Endodermal cell (in vitro differentiated cells): ENCODE measurements at regions not wholly inside any gene's neighbourhood (a gene's known extent, or its start where the extent isn't known, plus 50 kb on each side); places are given as distances from the start of the nearest gene placed in this dataset.
"Not testable (repeated sequence)": the region's sequence is repeated elsewhere in the genome, so short reads cannot be mapped to it uniquely, and the experiment has no call there.

Experiments used
- DNase-seq: peaks from one replicate; pipeline ENCODE4 v3.0.0-alpha.2; 2017
- H3K27ac ChIP-seq: 2 replicates; pipeline ENCODE4 v1.5.1; 2013; ENCODE audit warnings: mild to moderate bottlenecking, low read depth, low read length, moderate library complexity
- H3K27me3 ChIP-seq: 2 replicates; pipeline ENCODE4 v1.6.1; 2013; ENCODE audit warnings: mild to moderate bottlenecking, low read length, moderate library complexity; ENCODE audit not compliant: insufficient read depth, control insufficient read depth, poor library complexity, severe bottlenecking
- H3K36me3 ChIP-seq: 2 replicates; pipeline ENCODE4 v1.7.0; 2013; ENCODE audit warnings: mild to moderate bottlenecking, low read length, moderate library complexity; ENCODE audit not compliant: control insufficient read depth, insufficient read depth
- H3K4me1 ChIP-seq: one replicate; pipeline ENCODE4 v1.7.0; 2013; ENCODE audit warnings: low read length; ENCODE audit not compliant: control insufficient read depth, insufficient read depth
- H3K4me3 ChIP-seq: 2 replicates; pipeline ENCODE4 v1.5.1; 2013; ENCODE audit warnings: mild to moderate bottlenecking, low read length, moderate library complexity
- H3K9ac ChIP-seq: 2 replicates; pipeline ENCODE4 v1.6.1; 2013; ENCODE audit warnings: mild to moderate bottlenecking, low read length, moderate library complexity; ENCODE audit not compliant: poor library complexity, severe bottlenecking; ENCODE audit errors: extremely low read depth
- H3K9me3 ChIP-seq: 2 replicates; pipeline ENCODE4 v1.6.1; 2013; ENCODE audit warnings: mild to moderate bottlenecking, low read length, moderate library complexity; ENCODE audit not compliant: control insufficient read depth
- H3K27ac Mint-ChIP-seq: 2 replicates; pipeline ENCODE4 v1.8.0; 2020; ENCODE audit warnings: mixed read lengths
- H3K27me3 Mint-ChIP-seq: 2 replicates; pipeline ENCODE4 v1.8.0; 2021; ENCODE audit warnings: mild to moderate bottlenecking, mixed read lengths; ENCODE audit not compliant: insufficient read depth
- H3K36me3 Mint-ChIP-seq: 2 replicates; pipeline ENCODE4 v1.8.0; 2020; ENCODE audit warnings: low read depth, mixed read lengths
- H3K4me1 Mint-ChIP-seq: 2 replicates; pipeline ENCODE4 v1.8.0; 2020; ENCODE audit warnings: mixed read lengths
- H3K4me3 Mint-ChIP-seq: 2 replicates; pipeline ENCODE4 v1.8.0; 2020; ENCODE audit warnings: mild to moderate bottlenecking, moderate library complexity, mixed read lengths
- H3K9me3 Mint-ChIP-seq: 2 replicates; pipeline ENCODE4 v1.8.0; 2020; ENCODE audit warnings: mild to moderate bottlenecking, mixed read lengths
- CTCF ChIP-seq: fragments of 200-600 bp; sonication (generic); conservative IDR thresholded peaks from 2 replicates; pipeline ENCODE4 v1.5.0; 2021; ENCODE audit warnings: antibody characterized with exemption, mild to moderate bottlenecking
- WGBS, 2 experiments: methylation state at CpG; one replicate each; pipeline versions ENCODE4 v1.1.5 to v1.1.7; 2013; ENCODE audit warnings: missing lambda C conversion rate in 2 of 2, mixed read lengths in 1 of 2; ENCODE audit not compliant: insufficient coverage in 1 of 2, insufficient read length in 1 of 2; 5-methylcytosine and 5-hydroxymethylcytosine counted together

- Histone ChIP-seq H3K4me3 (no peak overlapping the region), H3K27ac (no peak overlapping the region), H3K27me3 (no peaks in the 10 kb centered on the region), H3K36me3 (no peaks in the 10 kb centered on the region), H3K9ac (no peak overlapping the region), H3K4me1 (no peaks in the 10 kb centered on the region), H3K9me3 (no peaks in the 10 kb centered on the region)
- Mint-ChIP-seq H3K4me1 (no peaks in the 10 kb centered on the region), H3K27me3 (peaks cover 3% of the 10 kb centered on the region), H3K36me3 (no peaks in the 10 kb centered on the region), H3K4me3 (no peak overlapping the region), H3K27ac (no peak overlapping the region), H3K9me3 (no peaks in the 10 kb centered on the region)
- 85 to 90% methylated on average over 2 of the region's 2 CpGs for WGBS, 2 experiments
- TF ChIP-seq CTCF = no peak
- DNase-seq = no peak
Observed at GRCh38 chr12:127830065-127830460, 436.9 kb upstream of the TMEM132C start.

GRCh38 chr12:127830730-127831129, 436.2 kb upstream of the TMEM132C start:
- no peak overlapping the region for H3K4me3 Mint-ChIP-seq
- Histone ChIP-seq H3K9ac (no peak overlapping the region), H3K4me1 (no peaks in the 10 kb centered on the region), H3K27ac (no peak overlapping the region), H3K9me3 (no peaks in the 10 kb centered on the region), H3K4me3 (no peak overlapping the region), H3K36me3 (no peaks in the 10 kb centered on the region), H3K27me3 (no peaks in the 10 kb centered on the region)
- 86 to 87% methylated on average over 3 of the region's 3 CpGs for WGBS, 2 experiments
- H3K27ac Mint-ChIP-seq = no peak overlapping the region
- H3K36me3 Mint-ChIP-seq = no peaks in the 10 kb centered on the region
- peak; percentile 62 for DNase-seq
- H3K9me3 Mint-ChIP-seq = no peaks in the 10 kb centered on the region
- peaks cover 3% of the 10 kb centered on the region for H3K27me3 Mint-ChIP-seq
- TF ChIP-seq CTCF = no peak
- no peaks in the 10 kb centered on the region for H3K4me1 Mint-ChIP-seq

GRCh38 chr12:127832172-127832571, 434.8 kb upstream of the TMEM132C start:
- no peak for TF ChIP-seq CTCF
- no peaks in the 10 kb centered on the region for H3K36me3 ChIP-seq
- H3K27ac ChIP-seq = no peak overlapping the region
- Mint-ChIP-seq H3K27ac (no peak overlapping the region), H3K9me3 (no peaks in the 10 kb centered on the region), H3K36me3 (no peaks in the 10 kb centered on the region), H3K4me3 (no peak overlapping the region), H3K27me3 (no peaks in the 10 kb centered on the region), H3K4me1 (peaks cover 4% of the 10 kb centered on the region)
- no peak for DNase-seq
- no peak overlapping the region for H3K4me3 ChIP-seq
- no peaks in the 10 kb centered on the region for H3K27me3 ChIP-seq
- 94% methylated on average over 3 of the region's 3 CpGs; no CpG with 5 or more reads in 1 of the 2 experiments for WGBS, 2 experiments
- H3K9ac ChIP-seq = no peak overlapping the region
- no peaks in the 10 kb centered on the region for H3K9me3 ChIP-seq
- H3K4me1 ChIP-seq = no peaks in the 10 kb centered on the region

- not testable (repeated sequence) for DNase-seq, H3K27me3 Mint-ChIP-seq, H3K9me3 ChIP-seq, H3K27ac ChIP-seq, H3K27me3 ChIP-seq, H3K9ac ChIP-seq, H3K4me1 Mint-ChIP-seq, H3K4me3 Mint-ChIP-seq, H3K4me3 ChIP-seq, H3K27ac Mint-ChIP-seq, H3K4me1 ChIP-seq, H3K9me3 Mint-ChIP-seq, H3K36me3 Mint-ChIP-seq, H3K36me3 ChIP-seq
- WGBS, 2 experiments = 92 to 95% methylated on average over 4 of the region's 4 CpGs
Observed at GRCh38 chr12:127836802-127837201, 430.2 kb upstream of the TMEM132C start.
